Trophoblast cell (in vitro differentiated cells and primary cell): ENCODE measurements at regions not wholly inside any gene's neighbourhood (a gene's known extent, or its start where the extent isn't known, plus 50 kb on each side); places are given as distances from the start of the nearest gene placed in this dataset.

Source experiments
- DNase-seq, 2 donors: peaks; one replicate each; pipeline ENCODE4 v3.0.0-alpha.2; 2016
- H2AFZ ChIP-seq: 2 replicates; pipeline ENCODE4 v1.6.1; 2013; ENCODE audit warnings: low read length, moderate library complexity, mild to moderate bottlenecking; ENCODE audit not compliant: insufficient read depth, poor library complexity
- H2AK5ac ChIP-seq: 2 replicates; pipeline ENCODE4 v1.6.1; 2013; ENCODE audit warnings: mild to moderate bottlenecking, low read length
- H2BK120ac ChIP-seq: 2 replicates; pipeline ENCODE4 v1.6.1; 2013; ENCODE audit warnings: low read length, mild to moderate bottlenecking, moderate library complexity; ENCODE audit not compliant: insufficient read depth, poor library complexity
- H2BK12ac ChIP-seq: 2 replicates; pipeline ENCODE4 v1.6.1; 2013; ENCODE audit warnings: mild to moderate bottlenecking, low read length, moderate library complexity
- H2BK5ac ChIP-seq: 2 replicates; pipeline ENCODE4 v1.6.1; 2013; ENCODE audit warnings: low read length, low read depth, moderate library complexity, mild to moderate bottlenecking; ENCODE audit not compliant: poor library complexity
- H3K14ac ChIP-seq: 2 replicates; pipeline ENCODE4 v1.6.1; 2013; ENCODE audit warnings: mild to moderate bottlenecking, low read length
- H3K18ac ChIP-seq: 2 replicates; pipeline ENCODE4 v1.6.1; 2013; ENCODE audit warnings: mild to moderate bottlenecking, low read length
- H3K23ac ChIP-seq: 2 replicates; pipeline ENCODE4 v1.6.1; 2013; ENCODE audit warnings: low read length
- H3K27ac ChIP-seq: 2 replicates; pipeline ENCODE4 v1.5.1; 2013; ENCODE audit warnings: low read depth, mild to moderate bottlenecking, inconsistent platforms, low read length, moderate library complexity
- H3K27me3 ChIP-seq: 2 replicates; pipeline ENCODE4 v1.6.1; 2013; ENCODE audit warnings: inconsistent platforms, mild to moderate bottlenecking, low read length, moderate library complexity; ENCODE audit not compliant: insufficient read depth
- H3K36me3 ChIP-seq, 2 experiments: 1 replicate in 1 of 2; 2 replicates in 1 of 2; pipeline ENCODE4 v1.6.1; 2013; ENCODE audit warnings: low read length in 2 of 2, mild to moderate bottlenecking in 2 of 2, moderate library complexity in 1 of 2; ENCODE audit not compliant: insufficient read depth in 2 of 2, control insufficient read depth in 1 of 2
- H3K4ac ChIP-seq: 2 replicates; pipeline ENCODE4 v1.6.1; 2013; ENCODE audit warnings: low read depth, mild to moderate bottlenecking, low read length, moderate library complexity
- H3K4me1 ChIP-seq, 2 experiments: 1 replicate in 1 of 2; 2 replicates in 1 of 2; pipeline ENCODE4 v1.6.1; 2013; ENCODE audit warnings: low read length in 2 of 2, mild to moderate bottlenecking in 2 of 2, moderate library complexity in 1 of 2; ENCODE audit not compliant: insufficient read depth in 2 of 2, control insufficient read depth in 1 of 2
- H3K4me2 ChIP-seq: 2 replicates; pipeline ENCODE4 v1.6.1; 2013; ENCODE audit warnings: inconsistent platforms, mild to moderate bottlenecking, low read length, moderate library complexity
- H3K4me3 ChIP-seq: 2 replicates; pipeline ENCODE4 v1.5.1; 2013; ENCODE audit warnings: mild to moderate bottlenecking, low read depth, low read length, inconsistent platforms
- H3K79me1 ChIP-seq: one replicate; pipeline ENCODE4 v1.6.1; 2013; ENCODE audit warnings: low read length
- H3K79me2 ChIP-seq: 2 replicates; pipeline ENCODE4 v1.6.1; 2013; ENCODE audit warnings: low read length, mild to moderate bottlenecking; ENCODE audit not compliant: control insufficient read depth, insufficient read depth, poor library complexity
- H3K9ac ChIP-seq: 2 replicates; pipeline ENCODE4 v1.6.1; 2013; ENCODE audit warnings: mild to moderate bottlenecking, low read length
- H3K9me3 ChIP-seq: 2 replicates; pipeline ENCODE4 v1.6.1; 2013; ENCODE audit warnings: low read depth, mild to moderate bottlenecking, control low read depth, inconsistent platforms, low read length; ENCODE audit not compliant: insufficient read depth
- H4K12ac ChIP-seq: 2 replicates; pipeline ENCODE4 v1.6.1; 2013; ENCODE audit warnings: low read depth, mild to moderate bottlenecking, low read length, moderate library complexity
- H4K8ac ChIP-seq: 2 replicates; pipeline ENCODE4 v1.6.1; 2013; ENCODE audit warnings: low read depth, mild to moderate bottlenecking, low read length, moderate library complexity
- H4K91ac ChIP-seq: one replicate; pipeline ENCODE4 v1.6.1; 2013; ENCODE audit warnings: low read depth, mild to moderate bottlenecking, low read length, moderate library complexity
- WGBS: extraction: QIAGEN DNeasy Blood & Tissue Kit; methylation state at CpG from one replicate; pipeline ENCODE4 v1.1.7; 2013; ENCODE audit warnings: missing lambda C conversion rate; ENCODE audit not compliant: insufficient read length, insufficient coverage; ENCODE audit errors: extremely low coverage; 5-methylcytosine and 5-hydroxymethylcytosine counted together

GRCh38 chr16:64133366-64133765, 988.5 kb downstream of the CDH11 start:
- Histone ChIP-seq H3K27me3 (no peaks in the 10 kb centered on the region), H3K79me2 (no peaks in the 10 kb centered on the region), H2BK5ac (no peak overlapping the region), H3K4me3 (no peak overlapping the region), H4K12ac (no peak overlapping the region), H4K8ac (no peak overlapping the region), H3K36me3 (no peaks in the 10 kb centered on the region), H3K18ac (no peak overlapping the region), H3K4ac (no peak overlapping the region), H2BK12ac (no peak overlapping the region), H3K23ac (no peak overlapping the region), H3K27ac (no peak overlapping the region), H3K4me2 (no peak overlapping the region), H2AK5ac (no peak overlapping the region), H3K14ac (no peak overlapping the region), H2AFZ (no peak overlapping the region), H4K91ac (no peak overlapping the region), H3K79me1 (no peaks in the 10 kb centered on the region), H3K9me3 (no peaks in the 10 kb centered on the region), H2BK120ac (no peak overlapping the region), H3K9ac (no peak overlapping the region), H3K4me1 (no peaks in the 10 kb centered on the region)
- WGBS, result no CpG with 5 or more reads among the region's 2 CpGs
- no peak for DNase-seq

- Histone ChIP-seq H2BK120ac (no peak overlapping the region), H4K12ac (no peak overlapping the region), H3K27me3 (no peaks in the 10 kb centered on the region), H3K4me3 (no peak overlapping the region), H2BK5ac (no peak overlapping the region), H4K91ac (no peak overlapping the region), H2AK5ac (no peak overlapping the region), H3K4me1 (no peaks in the 10 kb centered on the region), H3K4ac (no peak overlapping the region), H3K14ac (no peak overlapping the region), H3K23ac (no peak overlapping the region), H3K9me3 (no peaks in the 10 kb centered on the region), H3K9ac (no peak overlapping the region), H4K8ac (no peak overlapping the region), H3K27ac (no peak overlapping the region), H3K36me3 (no peaks in the 10 kb centered on the region), H3K18ac (no peak overlapping the region), H2AFZ (no peak overlapping the region), H2BK12ac (no peak overlapping the region), H3K79me2 (no peaks in the 10 kb centered on the region), H3K79me1 (no peaks in the 10 kb centered on the region), H3K4me2 (no peak overlapping the region)
- DNase-seq, result no peak
- WGBS, result no CpG with 5 or more reads among the region's 3 CpGs
These were observed 989.0 kb downstream of the CDH11 start for GRCh38 chr16:64132759-64133361.

- H2BK120ac ChIP-seq, result no peak overlapping the region
- no peak overlapping the region for H4K91ac ChIP-seq
- no peak overlapping the region for H4K12ac ChIP-seq
- no peaks in the 10 kb centered on the region for H3K27me3 ChIP-seq
- H3K18ac ChIP-seq, result no peak overlapping the region
- no peak overlapping the region for H2BK12ac ChIP-seq
- H3K14ac ChIP-seq, result no peak overlapping the region
- H3K9me3 ChIP-seq, result no peaks in the 10 kb centered on the region
- no peak overlapping the region for H3K4ac ChIP-seq
- no peaks in the 10 kb centered on the region for H3K79me2 ChIP-seq
- no peaks in the 10 kb centered on the region for H3K36me3 ChIP-seq
- H3K4me2 ChIP-seq, result no peak overlapping the region
- no peak overlapping the region for H4K8ac ChIP-seq
- H3K9ac ChIP-seq, result no peak overlapping the region
- no peak for DNase-seq
- no peak overlapping the region for H2BK5ac ChIP-seq
- no peak overlapping the region for H3K4me3 ChIP-seq
- no peaks in the 10 kb centered on the region for H3K79me1 ChIP-seq
- no peak overlapping the region for H2AK5ac ChIP-seq
- H3K4me1 ChIP-seq, result no peaks in the 10 kb centered on the region
- no peak overlapping the region for H2AFZ ChIP-seq
- no peak overlapping the region for H3K23ac ChIP-seq
- WGBS, result no CpG with 5 or more reads among the region's 3 CpGs
- H3K27ac ChIP-seq, result no peak overlapping the region
These were observed 989.7 kb downstream of the CDH11 start for GRCh38 chr16:64132190-64132589.

- Histone ChIP-seq H3K4me3 (no peak overlapping the region), H2BK120ac (no peak overlapping the region), H3K79me1 (no peaks in the 10 kb centered on the region), H3K4ac (no peak overlapping the region), H3K9ac (no peak overlapping the region), H4K91ac (no peak overlapping the region), H2BK12ac (no peak overlapping the region), H4K12ac (no peak overlapping the region), H3K14ac (no peak overlapping the region), H3K27ac (no peak overlapping the region), H4K8ac (no peak overlapping the region), H2AFZ (no peak overlapping the region), H2BK5ac (no peak overlapping the region), H3K23ac (no peak overlapping the region), H3K18ac (no peak overlapping the region), H3K36me3 (no peaks in the 10 kb centered on the region), H3K27me3 (no peaks in the 10 kb centered on the region), H2AK5ac (no peak overlapping the region), H3K4me1 (no peaks in the 10 kb centered on the region), H3K9me3 (no peaks in the 10 kb centered on the region), H3K79me2 (no peaks in the 10 kb centered on the region), H3K4me2 (no peak overlapping the region)
- no peak for DNase-seq
- no CpG with 5 or more reads among the region's 2 CpGs for WGBS
These were observed 990.4 kb downstream of the CDH11 start for GRCh38 chr16:64131423-64131822.
